HG03060 (cell line): ENCODE measurements at regions not wholly inside any gene's neighbourhood (a gene's known extent, or its start where the extent isn't known, plus 50 kb on each side); places are given as distances from the start of the nearest gene placed in this dataset.

Source experiments
- ATAC-seq: cut with Tn5 transposase; IDR thresholded peaks from one replicate; pipeline ENCODE4 v1.9.1; 2021; ENCODE audit warnings: low read depth, moderate number of reproducible peaks; ENCODE audit not compliant: unreplicated experiment

GRCh38 chr6:139642346-139642745 is 267.9 kb upstream of the CITED2 start:
- ATAC-seq: no peak

DNA sequence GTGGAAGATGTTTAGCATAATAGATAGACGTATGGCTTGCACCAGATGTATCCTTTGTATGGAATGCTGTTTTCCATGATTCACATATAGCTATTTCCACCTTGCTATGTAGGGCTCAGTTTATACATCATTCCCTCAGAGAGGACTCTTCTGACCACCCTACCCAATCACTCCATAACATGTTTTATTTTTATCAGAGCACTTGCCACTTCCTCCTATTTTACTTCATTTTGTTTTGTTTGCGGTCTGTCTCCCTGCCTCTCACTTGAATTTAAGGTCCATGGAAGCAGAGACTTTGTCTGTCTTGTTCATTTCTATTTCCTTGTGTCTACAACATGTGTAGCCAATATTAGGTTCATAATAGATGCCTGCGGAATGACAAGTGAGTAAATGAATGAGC is 266.9 kb upstream of the CITED2 start:
- ATAC-seq: no peak

DNA sequence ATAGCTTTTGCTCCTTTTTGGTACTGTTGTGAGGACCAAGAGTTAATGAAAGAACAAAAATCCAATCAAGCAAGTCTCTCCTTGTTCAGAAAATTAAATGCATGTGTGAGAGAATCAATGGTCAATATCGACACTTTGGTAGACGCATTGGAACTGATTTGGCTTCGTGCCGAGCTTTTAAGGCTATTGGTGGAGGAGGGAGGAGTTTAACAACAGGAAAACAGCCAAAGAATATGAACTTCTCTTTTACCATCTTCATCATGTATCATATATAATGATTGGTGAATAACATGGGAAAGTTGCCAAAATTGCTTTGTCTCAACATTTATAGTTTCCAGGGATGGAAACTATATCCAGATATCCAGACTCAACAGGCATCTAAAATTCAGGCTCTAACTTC is 266.5 kb upstream of the CITED2 start:
- no peak for ATAC-seq

GRCh38 chr6:139640448-139640847 is 266.0 kb upstream of the CITED2 start:
- peak; percentile 87 for ATAC-seq

- ATAC-seq: no peak
Measured at GRCh38 chr6:139639507-139639906, 265.1 kb upstream of the CITED2 start.

DNA sequence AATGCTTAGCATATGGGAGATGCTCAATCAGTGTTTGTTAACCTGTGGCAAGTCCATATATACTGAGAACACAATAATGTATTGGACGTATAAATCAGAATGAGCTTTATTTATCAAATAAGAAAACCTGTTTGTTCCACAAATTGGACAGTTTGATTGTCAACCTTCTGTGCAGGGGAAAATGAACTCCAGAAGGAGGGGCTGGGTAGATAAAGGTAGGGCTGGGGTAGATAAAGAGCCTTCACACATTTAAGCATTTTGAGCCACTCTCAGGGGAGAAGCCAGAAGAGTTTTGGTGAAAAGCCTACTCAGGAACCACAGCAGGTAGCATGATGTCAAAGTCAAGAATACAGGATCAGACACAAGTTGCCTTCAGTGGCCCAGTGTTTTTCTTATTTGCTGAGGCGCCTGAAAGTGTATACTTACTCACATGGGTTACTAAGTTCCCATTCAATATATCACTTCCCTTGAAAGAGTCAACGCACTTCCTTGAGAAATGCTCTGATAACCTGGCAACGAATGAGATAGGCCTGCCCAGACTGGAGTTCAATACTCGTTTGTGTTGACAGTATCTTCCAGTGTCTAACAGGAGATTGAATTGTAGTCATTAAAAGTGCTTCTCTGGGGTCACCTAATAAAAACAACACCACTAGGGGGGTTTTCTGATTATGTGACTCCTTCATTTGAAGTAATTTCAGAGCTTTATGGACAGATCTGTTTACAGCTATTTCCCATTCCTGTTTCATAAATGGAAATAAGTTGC is 263.9 kb upstream of the CITED2 start:
- ATAC-seq: no peak

DNA sequence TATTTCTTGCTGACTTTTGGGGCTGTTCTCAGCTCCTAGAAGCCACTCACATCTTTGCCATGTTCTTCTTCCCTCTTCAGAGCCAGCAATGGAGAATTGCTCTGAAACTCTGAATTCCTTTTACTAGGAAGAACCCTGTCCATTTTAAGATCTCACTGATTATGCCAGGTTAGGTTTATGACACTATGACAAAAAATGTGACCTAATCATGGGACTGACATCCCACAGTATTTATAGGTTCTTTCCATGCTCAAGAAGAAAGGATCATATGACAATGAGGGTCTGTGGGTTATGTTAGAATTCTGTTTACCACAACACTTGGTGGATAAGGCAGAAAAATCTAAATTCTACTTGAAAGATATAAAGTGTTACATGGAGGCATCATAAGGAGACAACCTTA is 263.3 kb upstream of the CITED2 start:
- ATAC-seq: no peak

DNA sequence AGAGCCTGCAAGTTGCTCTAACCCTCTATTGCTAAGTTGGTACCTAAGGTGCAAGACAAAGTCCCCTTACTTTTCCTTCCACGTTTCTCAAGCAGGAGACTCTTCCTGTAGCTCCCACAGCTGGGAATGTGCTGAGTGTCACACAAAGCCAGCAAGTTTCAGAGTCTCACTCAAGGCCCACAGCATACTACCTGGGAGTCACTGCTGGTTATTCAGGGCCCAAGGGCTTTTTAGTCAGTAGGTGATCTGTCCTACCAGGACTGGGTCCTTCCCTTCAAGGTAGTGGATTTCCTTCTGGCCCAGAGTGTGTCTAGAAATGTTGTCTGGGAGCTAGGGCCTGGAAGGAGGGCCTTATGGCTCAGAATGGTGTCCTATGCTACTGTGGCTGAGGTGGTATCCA is 261.9 kb upstream of the CITED2 start:
- no peak for ATAC-seq

DNA sequence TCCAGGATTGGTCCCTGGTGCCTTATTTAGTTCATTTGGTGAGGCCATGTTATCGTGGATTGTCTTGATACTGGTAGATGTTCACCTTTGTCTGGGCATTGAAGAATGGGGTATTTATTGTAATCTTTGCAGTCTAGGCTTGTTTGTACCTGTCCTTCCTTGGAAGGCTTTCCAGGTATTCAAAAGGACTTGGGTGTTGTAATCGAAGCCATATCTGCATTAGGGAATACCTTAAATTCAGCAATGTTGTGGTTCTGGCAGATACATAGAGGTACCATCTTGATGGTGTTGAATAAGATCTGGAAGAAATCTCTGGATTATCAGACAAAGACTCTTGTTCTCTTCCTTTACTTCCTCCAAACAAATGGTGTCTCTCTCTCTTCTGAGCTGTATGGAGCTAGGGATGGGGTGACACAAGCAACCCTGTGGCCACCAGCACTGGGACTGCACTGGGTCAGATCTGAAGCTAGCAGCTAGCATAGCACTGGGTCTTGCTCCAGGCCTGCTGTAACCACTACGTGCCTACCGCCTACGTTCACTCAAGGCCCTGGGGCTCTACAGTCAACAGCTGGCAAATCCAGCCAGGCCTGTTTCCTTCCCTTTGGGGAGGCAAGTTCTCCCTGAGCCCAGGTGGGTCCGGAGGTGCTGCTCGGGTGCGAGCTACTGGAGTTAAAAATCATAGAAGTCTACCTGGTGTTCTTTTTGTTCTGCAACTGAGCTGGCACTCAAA is 261.1 kb upstream of the CITED2 start:
- ATAC-seq: no peak

DNA sequence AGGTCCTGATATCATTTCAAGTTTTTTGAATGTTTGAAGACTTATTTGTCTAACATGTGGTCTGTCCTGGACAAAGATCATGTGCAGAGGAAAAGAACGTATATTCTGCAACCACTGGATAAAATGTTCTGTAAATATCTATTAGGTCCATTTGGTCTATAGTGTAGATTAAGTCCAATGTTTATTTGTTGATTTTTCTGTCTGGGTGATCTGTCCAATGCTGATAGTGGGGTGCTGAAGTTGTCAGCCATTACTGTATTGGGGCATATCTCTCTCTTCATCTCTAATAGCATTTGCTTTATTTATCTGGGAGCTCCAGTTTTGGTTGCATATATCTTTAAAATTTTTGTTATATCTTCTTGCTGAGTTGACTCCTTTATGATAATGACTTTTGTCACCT is 258.4 kb upstream of the CITED2 start:
- ATAC-seq: no peak

- ATAC-seq: no peak
Measured at GRCh38 chr6:139628270-139628669, 253.8 kb upstream of the CITED2 start.

GRCh38 chr6:139627091-139627490 is 252.6 kb upstream of the CITED2 start:
- ATAC-seq: no peak

- no peak for ATAC-seq
Measured at GRCh38 chr6:139625998-139626975, 251.8 kb upstream of the CITED2 start.

- ATAC-seq: no peak
Measured at GRCh38 chr6:139625081-139625939, 250.9 kb upstream of the CITED2 start.

DNA sequence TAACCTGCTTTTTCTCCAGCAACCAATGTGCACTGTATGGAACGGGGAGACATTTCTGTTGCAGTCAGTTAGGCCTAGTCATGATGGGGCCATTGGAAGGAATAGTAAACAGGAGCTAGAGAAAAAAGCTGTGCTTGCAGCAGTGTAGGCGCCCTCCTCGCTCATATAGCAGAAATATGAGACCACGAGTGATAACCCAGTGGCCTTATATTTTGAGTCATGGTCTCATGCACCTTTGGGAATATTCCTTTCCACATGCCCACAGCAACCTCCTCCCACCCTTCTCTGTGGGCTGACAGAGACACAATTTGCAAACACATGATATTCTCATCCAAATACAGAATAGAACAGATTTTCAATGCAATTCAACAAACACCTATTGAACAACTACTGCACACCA is 248.9 kb upstream of the CITED2 start:
- ATAC-seq: no peak

- ATAC-seq: no peak
Measured at GRCh38 chr6:139613496-139613895, 239.0 kb upstream of the CITED2 start.

- no peak for ATAC-seq
Measured at GRCh38 chr6:139612135-139612465, 237.7 kb upstream of the CITED2 start.

- ATAC-seq: no peak
Measured at GRCh38 chr6:139611327-139612134, 237.1 kb upstream of the CITED2 start.

- no peak for ATAC-seq
Measured at GRCh38 chr6:139608466-139609261, 234.2 kb upstream of the CITED2 start.
